Liver (tissue), 8 donors: ENCODE measurements at regions not wholly inside any gene's neighbourhood (a gene's known extent, or its start where the extent isn't known, plus 50 kb on each side); places are given as distances from the start of the nearest gene placed in this dataset.
"Not testable (repeated sequence)": the region's sequence is repeated elsewhere in the genome, so short reads cannot be mapped to it uniquely, and the experiment has no call there.

ENCODE experiments used
- DNase-seq: peaks from one replicate; pipeline ENCODE4 v3.0.0-alpha.2; 2017; ENCODE audit warnings: low spot score
- H3K27ac ChIP-seq, 2 donors: one replicate each; pipeline ENCODE4 v1.7.0; 2013; ENCODE audit warnings: inconsistent platforms in 2 of 2, low read length in 2 of 2, control low read depth in 1 of 2, low read depth in 1 of 2, mild to moderate bottlenecking in 1 of 2
- H3K27me3 ChIP-seq, 4 donors: one replicate each; pipeline versions ENCODE4 v1.6.1 to v1.7.0; 2013; ENCODE audit warnings: low read length in 3 of 4, inconsistent platforms in 1 of 4, mild to moderate bottlenecking in 1 of 4, moderate library complexity in 1 of 4; ENCODE audit not compliant: control insufficient read depth in 4 of 4, insufficient read depth in 4 of 4
- H3K36me3 ChIP-seq, 4 donors: one replicate each; pipeline versions ENCODE4 v1.6.1 to v1.7.0; 2013; ENCODE audit warnings: low read length in 3 of 4, mild to moderate bottlenecking in 3 of 4, low read depth in 1 of 4, moderate library complexity in 1 of 4; ENCODE audit not compliant: control insufficient read depth in 4 of 4, insufficient read depth in 3 of 4
- H3K4me1 ChIP-seq, 4 donors: one replicate each; pipeline versions ENCODE4 v1.6.1 to v1.7.0; 2013; ENCODE audit warnings: low read length in 3 of 4, mild to moderate bottlenecking in 3 of 4, moderate library complexity in 1 of 4; ENCODE audit not compliant: control insufficient read depth in 4 of 4, insufficient read depth in 4 of 4
- H3K4me3 ChIP-seq, 3 donors: one replicate each; pipeline versions ENCODE4 v1.6.1 to v1.7.0; 2013; ENCODE audit warnings: low read length in 3 of 3, control low read depth in 1 of 3, low read depth in 1 of 3, mild to moderate bottlenecking in 1 of 3
- H3K9ac ChIP-seq, 2 donors: one replicate each; pipeline ENCODE4 v1.7.0; 2013; ENCODE audit warnings: low read length in 2 of 2, mild to moderate bottlenecking in 2 of 2, moderate library complexity in 2 of 2, control low read depth in 1 of 2, low read depth in 1 of 2
- H3K9me3 ChIP-seq, 4 donors: one replicate each; pipeline versions ENCODE4 v1.6.1 to v1.7.0; 2013; ENCODE audit warnings: low read length in 3 of 4; ENCODE audit not compliant: control insufficient read depth in 4 of 4
- ATF3 ChIP-seq: IDR thresholded peaks from 2 replicates; pipeline ENCODE4 v1.6.1; 2016; ENCODE audit warnings: antibody characterized with exemption
- EGR1 ChIP-seq, 2 donors: IDR thresholded peaks; 2 replicates each; pipeline ENCODE4 v1.6.1; 2016 to 2018; ENCODE audit warnings: antibody characterized with exemption in 2 of 2, low read depth in 2 of 2
- FOXA1 ChIP-seq: IDR thresholded peaks from 2 replicates; pipeline ENCODE4 v1.6.1; 2016; ENCODE audit warnings: antibody characterized with exemption
- FOXA2 ChIP-seq: IDR thresholded peaks from 2 replicates; pipeline ENCODE4 v1.6.1; 2016; ENCODE audit warnings: antibody characterized with exemption
- GABPA ChIP-seq, 2 donors: IDR thresholded peaks in 1 of 2; conservative IDR thresholded peaks in 1 of 2; 2 replicates each; pipeline ENCODE4 v1.6.1; 2016; ENCODE audit warnings: antibody characterized with exemption in 2 of 2, mild to moderate bottlenecking in 1 of 2, moderate library complexity in 1 of 2
- HNF4A ChIP-seq, 2 donors: conservative IDR thresholded peaks; 2 replicates each; pipeline ENCODE4 v1.6.1; 2016; ENCODE audit warnings: antibody characterized with exemption in 2 of 2, mild to moderate bottlenecking in 2 of 2
- HNF4G ChIP-seq: IDR thresholded peaks from 2 replicates; pipeline ENCODE4 v1.6.1; 2016; ENCODE audit warnings: antibody characterized with exemption
- JUND ChIP-seq, 2 donors: IDR thresholded peaks; 2 replicates each; pipeline ENCODE4 v1.6.1; 2016; ENCODE audit warnings: antibody characterized with exemption in 2 of 2
- MAX ChIP-seq: IDR thresholded peaks from 2 replicates; pipeline ENCODE4 v1.6.1; 2016; ENCODE audit warnings: antibody characterized with exemption
- NR2F2 ChIP-seq: IDR thresholded peaks from 2 replicates; pipeline ENCODE4 v1.6.1; 2016; ENCODE audit warnings: antibody characterized with exemption
- RAD21 ChIP-seq, 2 donors: IDR thresholded peaks; 2 replicates each; pipeline ENCODE4 v1.6.1; 2016; ENCODE audit warnings: antibody characterized with exemption in 2 of 2, mild to moderate bottlenecking in 2 of 2
- REST ChIP-seq: IDR thresholded peaks from 2 replicates; pipeline ENCODE4 v1.6.1; 2016; ENCODE audit warnings: antibody characterized with exemption, mild to moderate bottlenecking
- RXRA ChIP-seq, 2 donors: IDR thresholded peaks; 2 replicates each; pipeline ENCODE4 v1.6.1; 2017 to 2018; ENCODE audit warnings: antibody characterized with exemption in 2 of 2, mild to moderate bottlenecking in 1 of 2
- SP1 ChIP-seq: IDR thresholded peaks from 2 replicates; pipeline ENCODE4 v1.6.1; 2018; ENCODE audit warnings: antibody characterized with exemption, mild to moderate bottlenecking
- TAF1 ChIP-seq: conservative IDR thresholded peaks from 2 replicates; pipeline ENCODE4 v1.6.1; 2016; ENCODE audit warnings: antibody characterized with exemption, mild to moderate bottlenecking
- YY1 ChIP-seq: IDR thresholded peaks from 2 replicates; pipeline ENCODE4 v1.6.1; 2016; ENCODE audit warnings: antibody characterized with exemption, mild to moderate bottlenecking
- WGBS: extraction: QIAGEN DNeasy Blood & Tissue Kit; methylation state at CpG from one replicate; pipeline ENCODE4 v1.1.7; 2013; 5-methylcytosine and 5-hydroxymethylcytosine counted together
- TF ChIP-seq, protein P1 (sequence below): IDR thresholded peaks from 2 replicates; pipeline ENCODE4 v1.6.1; 2016; ENCODE audit warnings: antibody characterized with exemption
- TF ChIP-seq, protein P2 (sequence below): fragments of 150-350 bp; IDR thresholded peaks from 2 replicates; pipeline ENCODE4 v1.5.1; 2017; ENCODE audit warnings: improper control_type of control experiment, low read depth, low read length; ENCODE audit not compliant: missing input control
- donor health status: healthy.
- donor health status: healthy.
- donor health status: healthy.
- donor health status: healthy.
- donor health status: healthy.

GRCh38 chr7:131637859-131638258 lies 81.4 kb upstream of the PODXL start (continued):
- TF ChIP-seq, protein P1, sequence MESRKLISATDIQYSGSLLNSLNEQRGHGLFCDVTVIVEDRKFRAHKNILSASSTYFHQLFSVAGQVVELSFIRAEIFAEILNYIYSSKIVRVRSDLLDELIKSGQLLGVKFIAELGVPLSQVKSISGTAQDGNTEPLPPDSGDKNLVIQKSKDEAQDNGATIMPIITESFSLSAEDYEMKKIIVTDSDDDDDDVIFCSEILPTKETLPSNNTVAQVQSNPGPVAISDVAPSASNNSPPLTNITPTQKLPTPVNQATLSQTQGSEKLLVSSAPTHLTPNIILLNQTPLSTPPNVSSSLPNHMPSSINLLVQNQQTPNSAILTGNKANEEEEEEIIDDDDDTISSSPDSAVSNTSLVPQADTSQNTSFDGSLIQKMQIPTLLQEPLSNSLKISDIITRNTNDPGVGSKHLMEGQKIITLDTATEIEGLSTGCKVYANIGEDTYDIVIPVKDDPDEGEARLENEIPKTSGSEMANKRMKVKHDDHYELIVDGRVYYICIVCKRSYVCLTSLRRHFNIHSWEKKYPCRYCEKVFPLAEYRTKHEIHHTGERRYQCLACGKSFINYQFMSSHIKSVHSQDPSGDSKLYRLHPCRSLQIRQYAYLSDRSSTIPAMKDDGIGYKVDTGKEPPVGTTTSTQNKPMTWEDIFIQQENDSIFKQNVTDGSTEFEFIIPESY, result no peak
- no peak for TF ChIP-seq ATF3

GRCh38 chr7:131636092-131636491 lies 79.7 kb upstream of the PODXL start:
- H3K9ac ChIP-seq, result no peak overlapping the region
- H3K4me1 ChIP-seq, result no peaks in the 10 kb centered on the region
- DNase-seq, result no peak
- H3K27me3 ChIP-seq, result no peaks in the 10 kb centered on the region
- no peak overlapping the region for H3K4me3 ChIP-seq
- no peak overlapping the region for H3K27ac ChIP-seq
- H3K36me3 ChIP-seq, result no peaks in the 10 kb centered on the region
- TF ChIP-seq, protein P2, sequence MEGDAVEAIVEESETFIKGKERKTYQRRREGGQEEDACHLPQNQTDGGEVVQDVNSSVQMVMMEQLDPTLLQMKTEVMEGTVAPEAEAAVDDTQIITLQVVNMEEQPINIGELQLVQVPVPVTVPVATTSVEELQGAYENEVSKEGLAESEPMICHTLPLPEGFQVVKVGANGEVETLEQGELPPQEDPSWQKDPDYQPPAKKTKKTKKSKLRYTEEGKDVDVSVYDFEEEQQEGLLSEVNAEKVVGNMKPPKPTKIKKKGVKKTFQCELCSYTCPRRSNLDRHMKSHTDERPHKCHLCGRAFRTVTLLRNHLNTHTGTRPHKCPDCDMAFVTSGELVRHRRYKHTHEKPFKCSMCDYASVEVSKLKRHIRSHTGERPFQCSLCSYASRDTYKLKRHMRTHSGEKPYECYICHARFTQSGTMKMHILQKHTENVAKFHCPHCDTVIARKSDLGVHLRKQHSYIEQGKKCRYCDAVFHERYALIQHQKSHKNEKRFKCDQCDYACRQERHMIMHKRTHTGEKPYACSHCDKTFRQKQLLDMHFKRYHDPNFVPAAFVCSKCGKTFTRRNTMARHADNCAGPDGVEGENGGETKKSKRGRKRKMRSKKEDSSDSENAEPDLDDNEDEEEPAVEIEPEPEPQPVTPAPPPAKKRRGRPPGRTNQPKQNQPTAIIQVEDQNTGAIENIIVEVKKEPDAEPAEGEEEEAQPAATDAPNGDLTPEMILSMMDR, result no peak
- TF ChIP-seq JUND (IDR thresholded peaks at IDR 0.05) (no peak), TAF1 (no peak), HNF4A (conservative IDR thresholded peaks at IDR 0.05) (no peak), NR2F2 (no peak), FOXA1 (no peak), HNF4G (no peak), RAD21 (IDR thresholded peaks at IDR 0.05) (no peak), REST (no peak), FOXA2 (no peak), GABPA (IDR thresholded peaks at IDR 0.05 in 1 of 2, conservative IDR thresholded peaks at IDR 0.05 in 1 of 2) (no peak), RXRA (IDR thresholded peaks at IDR 0.05) (no peak), EGR1 (IDR thresholded peaks at IDR 0.05; ENCODE audit: low read depth in 2 of 2) (no peak), MAX (no peak), YY1 (no peak), SP1 (no peak), ATF3 (no peak)
- TF ChIP-seq, protein P1, result no peak
- 86% methylated on average over 13 of the region's 13 CpGs for WGBS
- H3K9me3 ChIP-seq, result no peaks in the 10 kb centered on the region

GRCh38 chr7:131634197-131634596 lies 77.8 kb upstream of the PODXL start:
- H3K27ac ChIP-seq, H3K4me3 ChIP-seq, DNase-seq, H3K9me3 ChIP-seq, H3K4me1 ChIP-seq, H3K27me3 ChIP-seq, H3K9ac ChIP-seq, H3K36me3 ChIP-seq: not testable (repeated sequence)
